Lower lobe of right lung (tissue), 2 donors: ENCODE measurements at regions not wholly inside any gene's neighbourhood (a gene's known extent, or its start where the extent isn't known, plus 50 kb on each side); places are given as distances from the start of the nearest gene placed in this dataset.

Experiments
- ATAC-seq, 2 donors: fragments of 200-7000 bp; cut with Tn5 transposase; one replicate each; pipeline ENCODE4 v1.9.1; 2020 to 2022; ENCODE audit warnings: mild to moderate bottlenecking in 2 of 2, moderate library complexity in 2 of 2
- DNase-seq: peaks from one replicate; pipeline ENCODE4 v3.0.0-alpha.2; 2020
- H3K27ac ChIP-seq: fragments of 200-600 bp; one replicate; pipeline ENCODE4 v1.8.0; 2022
- H3K27me3 ChIP-seq: fragments of 200-600 bp; one replicate; pipeline ENCODE4 v1.8.0; 2022; ENCODE audit warnings: low read depth
- H3K36me3 ChIP-seq: fragments of 200-600 bp; one replicate; pipeline ENCODE4 v1.8.0; 2022; ENCODE audit warnings: mild to moderate bottlenecking
- H3K4me1 ChIP-seq: fragments of 200-600 bp; one replicate; pipeline ENCODE4 v1.8.0; 2022
- H3K4me3 ChIP-seq: fragments of 200-600 bp; one replicate; pipeline ENCODE4 v1.8.0; 2022; ENCODE audit warnings: mild to moderate bottlenecking
- H3K9me3 ChIP-seq: fragments of 200-600 bp; one replicate; pipeline ENCODE4 v1.8.0; 2022
- CTCF ChIP-seq: fragments of 200-600 bp; IDR thresholded peaks from one replicate; pipeline ENCODE4 v1.8.0; 2022; ENCODE audit warnings: antibody characterized with exemption, mild to moderate bottlenecking
- intact Hi-C: fragments of 100-400 bp; cut with DNase I; formaldehyde crosslinking; loops from one replicate; pipeline ENCODE4 v1.11.0; 2022
- donor health status: DM: no; HTN: yes; CAD: no; lungs with severe emphysema.

- intact Hi-C loops = no loop called here
Observed at GRCh38 chr22:48366591-48366990, 1461.1 kb downstream of the BRD1 start.

GRCh38 chr22:48366056-48366455, 1461.6 kb downstream of the BRD1 start:
- no peaks in the 10 kb centered on the region for H3K36me3 ChIP-seq
- ATAC-seq (no peak), DNase-seq (no peak)
- peaks cover 15% of the 10 kb centered on the region for H3K4me1 ChIP-seq
- intact Hi-C loops = no loop called here
- no peaks in the 10 kb centered on the region for H3K9me3 ChIP-seq
- no peaks in the 10 kb centered on the region for H3K27me3 ChIP-seq
- no peak overlapping the region for H3K4me3 ChIP-seq
- H3K27ac ChIP-seq = no peak overlapping the region
- TF ChIP-seq CTCF = no peak

More at GRCh38 chr22:48366591-48366990, 1461.1 kb downstream of the BRD1 start:
- H3K27ac ChIP-seq = no peak overlapping the region
- no peak for TF ChIP-seq CTCF
- ATAC-seq (no peak), DNase-seq (no peak)
- peaks cover 15% of the 10 kb centered on the region for H3K4me1 ChIP-seq
- no peaks in the 10 kb centered on the region for H3K27me3 ChIP-seq
- H3K9me3 ChIP-seq = no peaks in the 10 kb centered on the region
- no peak overlapping the region for H3K4me3 ChIP-seq
- H3K36me3 ChIP-seq = no peaks in the 10 kb centered on the region

GRCh38 chr22:48365386-48365785, 1462.3 kb downstream of the BRD1 start:
- intact Hi-C loops = no loop called here

GRCh38 chr22:48362721-48363404, 1464.8 kb downstream of the BRD1 start:
- DNase-seq (no peak), ATAC-seq (no peak)
- no peak overlapping the region for H3K4me3 ChIP-seq
- no peaks in the 10 kb centered on the region for H3K4me1 ChIP-seq
- peaks cover 3% of the 10 kb centered on the region for H3K27me3 ChIP-seq
- intact Hi-C loops = no loop called here
- no peaks in the 10 kb centered on the region for H3K36me3 ChIP-seq
- no peak overlapping the region for H3K27ac ChIP-seq
- no peak for TF ChIP-seq CTCF
- H3K9me3 ChIP-seq = no peaks in the 10 kb centered on the region

More at GRCh38 chr22:48365386-48365785, 1462.3 kb downstream of the BRD1 start:
- no peak for ATAC-seq
- no peaks in the 10 kb centered on the region for H3K36me3 ChIP-seq
- TF ChIP-seq CTCF = no peak
- H3K4me1 ChIP-seq = peaks cover 11% of the 10 kb centered on the region
- H3K27me3 ChIP-seq = no peaks in the 10 kb centered on the region
- H3K27ac ChIP-seq = no peak overlapping the region
- no peak overlapping the region for H3K4me3 ChIP-seq
- H3K9me3 ChIP-seq = no peaks in the 10 kb centered on the region
- no peak for DNase-seq

- no peaks in the 10 kb centered on the region for H3K36me3 ChIP-seq
- no peak for DNase-seq
- no peak overlapping the region for H3K27ac ChIP-seq
- H3K27me3 ChIP-seq = peaks cover 11% of the 10 kb centered on the region
- H3K4me1 ChIP-seq = no peaks in the 10 kb centered on the region
- no peak for ATAC-seq
- H3K9me3 ChIP-seq = no peaks in the 10 kb centered on the region
- intact Hi-C loops = no loop called here
- no peak for TF ChIP-seq CTCF
- no peak overlapping the region for H3K4me3 ChIP-seq
Observed at GRCh38 chr22:48361099-48361639, 1466.5 kb downstream of the BRD1 start.
